Spleen (tissue), 7 donors: ENCODE measurements at regions not wholly inside any gene's neighbourhood (a gene's known extent, or its start where the extent isn't known, plus 50 kb on each side); places are given as distances from the start of the nearest gene placed in this dataset.

Experiments
- CTCF ChIP-seq, 11 experiments: fragments of 200-600 bp in 7 of 11; fragments of 450-650 bp in 4 of 11; sonication (generic) in 4 of 11; IDR thresholded peaks in 8 of 11; conservative IDR thresholded peaks in 3 of 11; 1 replicate in 7 of 11; 2 replicates in 4 of 11; pipeline versions ENCODE4 v1.4.0 to v1.8.0; 2016 to 2021; ENCODE audit warnings: antibody characterized with exemption in 11 of 11, inconsistent platforms in 4 of 11, mild to moderate bottlenecking in 1 of 11
- POLR2A ChIP-seq, 3 donors: fragments of 450-650 bp; IDR thresholded peaks; one replicate each; pipeline ENCODE4 v1.5.1; 2017; ENCODE audit warnings: antibody characterized with exemption in 3 of 3, mild to moderate bottlenecking in 1 of 3
- POLR2AphosphoS5 ChIP-seq, 3 donors: sonication (generic); formaldehyde crosslinking; IDR thresholded peaks; one replicate each; pipeline ENCODE4 v1.5.1; 2017; ENCODE audit warnings: antibody characterized with exemption in 3 of 3
- donor health status: DM: no; HTN: no; CAD: no; lungs with moderate emphysema.
- donor health status: DM: no; HTN: no; CAD: no.
- donor health status: DM: no; HTN: no; CAD: no.

DNA sequence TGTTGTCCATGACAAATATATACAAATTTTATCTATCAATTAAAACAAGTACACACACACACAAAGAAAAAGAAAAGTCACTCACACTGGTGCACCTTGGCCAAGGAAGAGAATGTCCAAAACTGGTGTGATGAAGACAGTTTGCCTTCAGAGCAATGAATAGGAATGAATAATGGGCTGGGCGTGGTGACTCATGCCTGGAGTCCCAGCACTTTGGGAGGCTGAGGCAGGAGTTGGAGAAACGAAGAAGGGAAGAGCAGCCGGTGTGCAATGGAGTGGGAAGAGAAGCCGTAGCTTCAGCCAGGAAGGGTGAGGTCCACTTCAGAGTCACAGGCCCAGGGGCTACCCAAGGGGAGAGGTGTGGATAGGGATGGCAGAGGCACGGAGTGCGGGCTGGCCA lies 253.6 kb downstream of the CCSER2 start:
- TF ChIP-seq CTCF (IDR thresholded peaks at IDR 0.05 in 8 of 11, conservative IDR thresholded peaks at IDR 0.05 in 3 of 11) = no peak
- TF ChIP-seq POLR2A (IDR thresholded peaks at IDR 0.05) = no peak
- no peak for TF ChIP-seq POLR2AphosphoS5 (IDR thresholded peaks at IDR 0.05)
